ENCODE measurements at regions not wholly inside any gene's neighbourhood (a gene's known extent, or its start where the extent isn't known, plus 50 kb on each side); places are given as distances from the start of the nearest gene placed in this dataset.

GRCh38 chr15:66906668-66907614, 158.5 kb upstream of the SMAD3 start:
- no peak for DNase-seq

GRCh38 chr15:66907826-66908743, 157.3 kb upstream of the SMAD3 start:
- no peak for DNase-seq

- no peak for DNase-seq
Measured at GRCh38 chr15:66908744-66909095, 156.7 kb upstream of the SMAD3 start.

- DNase-seq = no peak
Measured at GRCh38 chr15:66909381-66909890, 156.0 kb upstream of the SMAD3 start.

GRCh38 chr15:66911131-66911700, 154.2 kb upstream of the SMAD3 start:
- DNase-seq = no peak

- DNase-seq = no peak
Measured at GRCh38 chr15:66912001-66912400, 153.4 kb upstream of the SMAD3 start.

GRCh38 chr15:66912441-66912840, 153.0 kb upstream of the SMAD3 start:
- no peak for DNase-seq

GRCh38 chr15:66917904-66918448, 147.4 kb upstream of the SMAD3 start:
- DNase-seq = no peak

- DNase-seq = no peak
Measured at GRCh38 chr15:66919421-66919820, 146.0 kb upstream of the SMAD3 start.

GRCh38 chr15:66921319-66921915, 144.0 kb upstream of the SMAD3 start:
- no peak for DNase-seq

GRCh38 chr15:66922608-66923007, 142.8 kb upstream of the SMAD3 start:
- DNase-seq = no peak

- peak; percentile 7 for DNase-seq
Measured at GRCh38 chr15:66923438-66923881, 141.9 kb upstream of the SMAD3 start.

- no peak for DNase-seq
Measured at GRCh38 chr15:66924889-66925288, 140.5 kb upstream of the SMAD3 start.

GRCh38 chr15:66925721-66926120, 139.7 kb upstream of the SMAD3 start:
- no peak for DNase-seq

GRCh38 chr15:66927201-66928077, 138.0 kb upstream of the SMAD3 start:
- no peak for DNase-seq

- no peak for DNase-seq
Measured at GRCh38 chr15:66928101-66928500, 137.3 kb upstream of the SMAD3 start.

- no peak for DNase-seq
Measured at GRCh38 chr15:66928784-66929183, 136.6 kb upstream of the SMAD3 start.

GRCh38 chr15:66929843-66930402, 135.5 kb upstream of the SMAD3 start:
- no peak for DNase-seq

- no peak for DNase-seq
Measured at GRCh38 chr15:66931768-66932633, 133.4 kb upstream of the SMAD3 start.

- no peak for DNase-seq
Measured at GRCh38 chr15:66932634-66933024, 132.8 kb upstream of the SMAD3 start.

Data from NCI-H146 (cell line).